ENCODE measurements at regions not wholly inside any gene's neighbourhood (a gene's known extent, or its start where the extent isn't known, plus 50 kb on each side); places are given as distances from the start of the nearest gene placed in this dataset.

- Histone ChIP-seq H4K20me1 (ENCODE audit: control insufficient read depth, insufficient read depth, low read depth, low read length) (no peaks in the 10 kb centered on the region), H3K4me1 (ENCODE audit: control insufficient read depth, low read length) (no peaks in the 10 kb centered on the region), H3K9me3 (ENCODE audit: control insufficient read depth, insufficient read depth, low read length) (no peaks in the 10 kb centered on the region), H3K27ac (ENCODE audit: low read depth, low read length) (no peak overlapping the region), H3F3A (ENCODE audit: control insufficient read depth, insufficient read depth) (no peaks in the 10 kb centered on the region), H3K79me2 (ENCODE audit: control insufficient read depth, low read length) (no peaks in the 10 kb centered on the region), H3K36me3 (ENCODE audit: control insufficient read depth, low read length) (no peaks in the 10 kb centered on the region), H3K4me2 (ENCODE audit: low read length) (no peak overlapping the region), H3K4me3 (ENCODE audit: low read length) (no peak overlapping the region), H3K9me2 (replicated peaks; ENCODE audit: control insufficient read depth, low read length) (no peaks in the 10 kb centered on the region), H3K27me3 (ENCODE audit: control insufficient read depth, low read length) (no peaks in the 10 kb centered on the region)
- TF ChIP-seq EZH2phosphoT487 (IDR thresholded peaks at IDR 0.05; ENCODE audit: borderline replicate concordance, low read length) = no peak
- TF ChIP-seq CTCF (IDR thresholded peaks at IDR 0.05; ENCODE audit: low read depth, low read length, poor library complexity, severe bottlenecking) = no peak
Observed at GRCh38 chr16:73778887-73779286, 517.7 kb upstream of the PSMD7 start.

- TF ChIP-seq EZH2phosphoT487 (IDR thresholded peaks at IDR 0.05; ENCODE audit: borderline replicate concordance, low read length) = no peak
- Histone ChIP-seq H3K27me3 (ENCODE audit: control insufficient read depth, low read length) (no peaks in the 10 kb centered on the region), H3K9me2 (replicated peaks; ENCODE audit: control insufficient read depth, low read length) (no peaks in the 10 kb centered on the region), H3K27ac (ENCODE audit: low read depth, low read length) (no peak overlapping the region), H3K36me3 (ENCODE audit: control insufficient read depth, low read length) (no peaks in the 10 kb centered on the region), H3K9me3 (ENCODE audit: control insufficient read depth, insufficient read depth, low read length) (no peaks in the 10 kb centered on the region), H4K20me1 (ENCODE audit: control insufficient read depth, insufficient read depth, low read depth, low read length) (no peaks in the 10 kb centered on the region), H3F3A (ENCODE audit: control insufficient read depth, insufficient read depth) (no peaks in the 10 kb centered on the region), H3K79me2 (ENCODE audit: control insufficient read depth, low read length) (no peaks in the 10 kb centered on the region), H3K4me2 (ENCODE audit: low read length) (no peak overlapping the region), H3K4me3 (ENCODE audit: low read length) (no peak overlapping the region), H3K4me1 (ENCODE audit: control insufficient read depth, low read length) (no peaks in the 10 kb centered on the region)
Observed at GRCh38 chr16:73775841-73776388, 520.7 kb upstream of the PSMD7 start.

- no peaks in the 10 kb centered on the region for H3K79me2 ChIP-seq (ENCODE audit: control insufficient read depth, low read length)
- H3K4me3 ChIP-seq (ENCODE audit: low read length) = no peak overlapping the region
- H3K9me3 ChIP-seq (ENCODE audit: control insufficient read depth, insufficient read depth, low read length) = no peaks in the 10 kb centered on the region
- H3K27me3 ChIP-seq (ENCODE audit: control insufficient read depth, low read length) = no peaks in the 10 kb centered on the region
- no peak overlapping the region for H3K4me2 ChIP-seq (ENCODE audit: low read length)
- H3K4me1 ChIP-seq (ENCODE audit: control insufficient read depth, low read length) = no peaks in the 10 kb centered on the region
- H3F3A ChIP-seq (ENCODE audit: control insufficient read depth, insufficient read depth) = no peaks in the 10 kb centered on the region
- H3K9me2 ChIP-seq (replicated peaks; ENCODE audit: control insufficient read depth, low read length) = no peaks in the 10 kb centered on the region
- H4K20me1 ChIP-seq (ENCODE audit: control insufficient read depth, insufficient read depth, low read depth, low read length) = no peaks in the 10 kb centered on the region
- TF ChIP-seq EZH2phosphoT487 (IDR thresholded peaks at IDR 0.05; ENCODE audit: borderline replicate concordance, low read length) = no peak
- TF ChIP-seq CTCF (IDR thresholded peaks at IDR 0.05; ENCODE audit: low read depth, low read length, poor library complexity, severe bottlenecking) = no peak
- no peak overlapping the region for H3K27ac ChIP-seq (ENCODE audit: low read depth, low read length)
- H3K36me3 ChIP-seq (ENCODE audit: control insufficient read depth, low read length) = no peaks in the 10 kb centered on the region
Observed at GRCh38 chr16:73771196-73772064, 525.2 kb upstream of the PSMD7 start.

GRCh38 chr16:73768786-73769203, 527.8 kb upstream of the PSMD7 start:
- Histone ChIP-seq H3K9me3 (ENCODE audit: control insufficient read depth, insufficient read depth, low read length) (no peaks in the 10 kb centered on the region), H4K20me1 (ENCODE audit: control insufficient read depth, insufficient read depth, low read depth, low read length) (no peaks in the 10 kb centered on the region), H3K27me3 (ENCODE audit: control insufficient read depth, low read length) (no peaks in the 10 kb centered on the region), H3K4me2 (ENCODE audit: low read length) (no peak overlapping the region), H3K36me3 (ENCODE audit: control insufficient read depth, low read length) (no peaks in the 10 kb centered on the region), H3K4me1 (ENCODE audit: control insufficient read depth, low read length) (no peaks in the 10 kb centered on the region), H3K79me2 (ENCODE audit: control insufficient read depth, low read length) (no peaks in the 10 kb centered on the region), H3K4me3 (ENCODE audit: low read length) (no peak overlapping the region), H3F3A (ENCODE audit: control insufficient read depth, insufficient read depth) (no peaks in the 10 kb centered on the region), H3K9me2 (replicated peaks; ENCODE audit: control insufficient read depth, low read length) (no peaks in the 10 kb centered on the region), H3K27ac (ENCODE audit: low read depth, low read length) (no peak overlapping the region)
- no peak for TF ChIP-seq CTCF (IDR thresholded peaks at IDR 0.05; ENCODE audit: low read depth, low read length, poor library complexity, severe bottlenecking)
- no peak for TF ChIP-seq EZH2phosphoT487 (IDR thresholded peaks at IDR 0.05; ENCODE audit: borderline replicate concordance, low read length)

All from DOHH2 (cell line).